ENCODE measurements at regions not wholly inside any gene's neighbourhood (a gene's known extent, or its start where the extent isn't known, plus 50 kb on each side); places are given as distances from the start of the nearest gene placed in this dataset.
"Not testable (repeated sequence)": the region's sequence is repeated elsewhere in the genome, so short reads cannot be mapped to it uniquely, and the experiment has no call there.

- TF ChIP-seq CTCF, POLR2A (IDR thresholded peaks at IDR 0.05): not testable (repeated sequence)
Measured at GRCh38 chrY:18688362-18688761, 85.2 kb downstream of the HSFY2 start.

Data from esophagus squamous epithelium (tissue), 4 donors.